ENCODE measurements at regions not wholly inside any gene's neighbourhood (a gene's known extent, or its start where the extent isn't known, plus 50 kb on each side); places are given as distances from the start of the nearest gene placed in this dataset.
"Not testable (repeated sequence)": the region's sequence is repeated elsewhere in the genome, so short reads cannot be mapped to it uniquely, and the experiment has no call there.

DNA sequence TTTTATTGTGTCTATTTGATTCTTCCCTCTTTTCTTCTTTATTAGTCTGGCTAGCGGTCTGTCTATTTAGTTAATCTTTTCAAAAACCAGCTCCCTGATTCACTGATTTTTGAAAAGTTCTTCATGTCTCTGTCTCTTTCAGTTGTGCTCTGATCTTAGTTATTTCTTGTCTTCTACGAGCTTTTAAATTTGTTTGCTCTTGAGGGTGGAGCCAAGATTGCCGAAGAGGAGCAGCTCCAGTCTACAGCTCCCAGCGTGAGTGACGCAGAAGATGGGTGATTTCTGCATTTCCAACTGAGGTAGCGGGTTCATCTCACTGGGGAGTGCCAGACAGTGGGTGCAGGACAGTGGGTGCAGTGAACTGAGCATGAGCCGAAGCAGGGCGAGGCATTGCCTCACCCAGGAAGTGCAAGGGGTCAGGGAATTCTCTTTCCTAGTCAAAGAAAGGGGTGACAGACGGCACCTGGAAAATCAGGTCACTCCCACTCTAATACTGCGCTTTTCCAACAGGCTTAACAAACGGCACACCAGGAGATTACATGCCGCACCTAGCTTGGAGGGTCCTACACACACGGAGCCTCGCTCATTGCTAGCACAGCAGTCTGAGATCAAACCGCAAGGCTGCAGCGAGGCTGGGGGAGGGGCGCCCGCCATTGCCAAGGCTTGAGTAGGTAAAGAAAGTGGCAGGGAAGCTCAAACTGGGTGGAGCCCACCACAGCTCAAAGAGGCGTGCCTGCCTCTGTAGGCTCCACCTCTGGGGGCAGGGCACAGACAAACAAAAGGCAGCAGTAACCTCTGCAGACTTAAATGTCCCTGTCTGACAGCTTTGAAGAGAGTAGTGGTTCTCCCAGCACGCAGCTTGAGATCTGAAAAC, 220.6 kb upstream of the IRAK1BP1 start:
- DNase-seq; H3K27me3 Mint-ChIP-seq; H3K36me3 Mint-ChIP-seq; CTCF ChIA-PET; H3K4me1 Mint-ChIP-seq; H3K4me3 Mint-ChIP-seq; H3K9me3 Mint-ChIP-seq (ENCODE audit: low read depth); H3K27ac Mint-ChIP-seq; ATAC-seq: not testable (repeated sequence)

GRCh38 chr6:78665819-78666218, 201.5 kb upstream of the IRAK1BP1 start:
- H3K27ac Mint-ChIP-seq; H3K27me3 Mint-ChIP-seq; H3K36me3 Mint-ChIP-seq; CTCF ChIA-PET; ATAC-seq; H3K4me3 Mint-ChIP-seq; H3K9me3 Mint-ChIP-seq (ENCODE audit: low read depth); DNase-seq; H3K4me1 Mint-ChIP-seq: not testable (repeated sequence)

DNA sequence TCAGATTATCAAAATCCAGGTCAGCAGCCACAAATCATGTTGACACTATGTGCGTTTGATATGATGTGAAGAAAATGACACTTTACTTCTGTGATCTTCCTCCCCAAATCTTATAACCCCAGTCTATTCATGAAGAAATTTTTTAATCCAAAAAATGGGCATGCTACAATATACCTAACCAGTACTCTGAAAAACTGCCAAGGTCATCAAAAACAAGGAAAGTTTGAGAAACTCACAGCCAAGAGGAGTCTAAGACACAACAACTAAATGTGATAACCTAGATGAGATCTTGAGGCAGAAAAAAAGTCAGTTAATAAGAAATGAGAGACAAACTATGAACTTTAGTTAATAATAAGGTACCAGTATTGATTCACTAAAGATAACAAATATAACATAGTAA, 200.6 kb upstream of the IRAK1BP1 start:
- ATAC-seq (no peak), DNase-seq (no peak)
- H3K36me3 Mint-ChIP-seq, result no peaks in the 10 kb centered on the region
- H3K4me3 Mint-ChIP-seq, result no peak overlapping the region
- H3K4me1 Mint-ChIP-seq, result no peaks in the 10 kb centered on the region
- no peaks in the 10 kb centered on the region for H3K27me3 Mint-ChIP-seq
- no peak overlapping the region for H3K27ac Mint-ChIP-seq
- CTCF ChIA-PET, result no interaction called here
- no peaks in the 10 kb centered on the region for H3K9me3 Mint-ChIP-seq (ENCODE audit: low read depth)

DNA sequence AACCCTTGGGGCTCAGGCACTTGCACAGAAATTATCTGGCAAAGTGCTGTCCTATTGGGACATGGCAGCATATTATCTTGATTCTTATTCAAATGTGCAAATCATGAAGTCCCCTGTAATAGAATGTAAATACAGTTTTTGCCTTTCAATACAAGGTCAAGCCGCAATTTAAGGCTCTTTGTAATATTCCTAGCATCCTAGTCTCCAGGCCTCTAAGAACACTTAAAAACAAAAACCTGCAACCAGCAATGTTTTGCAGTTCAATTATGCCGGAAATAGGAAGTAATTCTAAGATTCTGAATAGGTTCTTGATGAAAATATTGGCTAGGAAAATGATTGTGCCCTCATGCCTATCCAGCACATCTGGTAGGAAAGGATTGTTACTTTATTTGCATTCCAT, 197.2 kb upstream of the IRAK1BP1 start:
- no peaks in the 10 kb centered on the region for H3K9me3 Mint-ChIP-seq (ENCODE audit: low read depth)
- ATAC-seq (no peak), DNase-seq (no peak)
- H3K27ac Mint-ChIP-seq, result no peak overlapping the region
- no peaks in the 10 kb centered on the region for H3K36me3 Mint-ChIP-seq
- H3K4me3 Mint-ChIP-seq, result no peak overlapping the region
- no peaks in the 10 kb centered on the region for H3K4me1 Mint-ChIP-seq
- CTCF ChIA-PET, result no interaction called here
- no peaks in the 10 kb centered on the region for H3K27me3 Mint-ChIP-seq

DNA sequence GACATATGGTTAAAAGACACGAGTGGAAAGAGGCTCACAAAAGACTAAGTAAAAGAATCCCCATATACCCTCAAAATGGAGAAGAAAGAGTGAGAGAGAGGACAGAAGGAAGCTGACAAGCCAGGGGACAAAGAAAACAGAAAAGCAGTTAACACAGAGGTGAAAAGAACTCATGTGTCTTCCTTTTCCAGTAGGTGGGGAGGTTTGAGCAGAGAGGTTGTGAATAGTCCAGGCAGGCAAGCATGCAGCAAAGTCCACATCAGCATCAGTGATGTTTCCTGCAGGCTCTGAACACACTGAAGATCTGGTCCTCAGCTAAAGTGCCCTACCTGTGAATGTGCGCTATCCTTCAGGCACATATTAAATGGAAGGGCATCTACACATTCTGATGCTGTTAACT, 196.5 kb upstream of the IRAK1BP1 start:
- CTCF ChIA-PET, result no interaction called here
- H3K27ac Mint-ChIP-seq, result no peak overlapping the region
- ATAC-seq (no peak), DNase-seq (no peak)
- no peaks in the 10 kb centered on the region for H3K36me3 Mint-ChIP-seq
- no peaks in the 10 kb centered on the region for H3K4me1 Mint-ChIP-seq
- no peaks in the 10 kb centered on the region for H3K27me3 Mint-ChIP-seq
- H3K9me3 Mint-ChIP-seq (ENCODE audit: low read depth), result no peaks in the 10 kb centered on the region
- no peak overlapping the region for H3K4me3 Mint-ChIP-seq

- H3K4me1 Mint-ChIP-seq; H3K36me3 Mint-ChIP-seq; DNase-seq; H3K4me3 Mint-ChIP-seq; H3K27me3 Mint-ChIP-seq; H3K9me3 Mint-ChIP-seq (ENCODE audit: low read depth); CTCF ChIA-PET; ATAC-seq; H3K27ac Mint-ChIP-seq: not testable (repeated sequence)
Measured at GRCh38 chr6:78676069-78677007, 191.0 kb upstream of the IRAK1BP1 start.

DNA sequence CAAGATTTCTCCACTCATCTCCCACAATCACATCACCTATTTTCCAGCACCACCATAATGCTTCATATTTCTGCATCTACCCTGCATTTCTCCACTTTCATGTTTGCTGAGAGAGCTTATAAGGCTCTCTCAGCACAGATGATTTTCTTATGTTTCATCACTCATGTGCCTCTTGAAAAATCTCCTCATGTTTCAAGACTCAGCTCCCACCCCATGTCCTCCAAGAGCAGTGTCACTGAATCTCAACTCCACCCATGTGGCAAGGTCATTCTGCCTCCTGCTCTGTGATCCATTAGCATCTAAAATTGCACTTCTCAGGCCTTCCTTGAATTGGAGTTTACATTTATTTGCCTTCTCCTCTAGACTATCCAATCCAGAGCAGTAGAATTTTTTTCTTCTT, 178.7 kb upstream of the IRAK1BP1 start:
- no peak overlapping the region for H3K4me3 Mint-ChIP-seq
- no peak overlapping the region for H3K27ac Mint-ChIP-seq
- CTCF ChIA-PET, result no interaction called here
- H3K9me3 Mint-ChIP-seq (ENCODE audit: low read depth), result no peaks in the 10 kb centered on the region
- no peaks in the 10 kb centered on the region for H3K36me3 Mint-ChIP-seq
- no peaks in the 10 kb centered on the region for H3K27me3 Mint-ChIP-seq
- H3K4me1 Mint-ChIP-seq, result no peaks in the 10 kb centered on the region
- ATAC-seq (no peak), DNase-seq (no peak)

DNA sequence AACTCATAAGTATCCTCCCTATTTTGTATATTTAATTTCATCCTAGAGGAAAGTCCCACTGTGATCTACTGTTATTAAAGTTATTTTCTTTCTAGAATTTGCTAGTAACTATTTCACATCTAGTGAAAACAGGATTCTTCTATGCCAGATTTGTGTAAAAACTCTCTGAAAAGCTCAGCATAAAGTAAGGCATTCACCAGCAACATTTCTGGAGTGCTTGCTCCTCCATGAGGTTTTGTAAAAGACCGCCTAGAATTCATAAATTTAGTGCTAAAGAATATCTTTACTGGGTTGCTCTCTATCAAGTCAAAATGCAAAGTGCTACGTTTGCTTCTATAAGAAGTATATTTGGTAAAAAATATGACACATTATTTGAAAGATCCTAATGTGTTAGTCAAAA, 173.5 kb upstream of the IRAK1BP1 start:
- Mint-ChIP-seq H3K4me3 (no peak overlapping the region), H3K27ac (no peak overlapping the region), H3K36me3 (no peaks in the 10 kb centered on the region), H3K9me3 (ENCODE audit: low read depth) (no peaks in the 10 kb centered on the region), H3K4me1 (no peaks in the 10 kb centered on the region), H3K27me3 (no peaks in the 10 kb centered on the region)
- ATAC-seq (no peak), DNase-seq (no peak)
- CTCF ChIA-PET, result no interaction called here

DNA sequence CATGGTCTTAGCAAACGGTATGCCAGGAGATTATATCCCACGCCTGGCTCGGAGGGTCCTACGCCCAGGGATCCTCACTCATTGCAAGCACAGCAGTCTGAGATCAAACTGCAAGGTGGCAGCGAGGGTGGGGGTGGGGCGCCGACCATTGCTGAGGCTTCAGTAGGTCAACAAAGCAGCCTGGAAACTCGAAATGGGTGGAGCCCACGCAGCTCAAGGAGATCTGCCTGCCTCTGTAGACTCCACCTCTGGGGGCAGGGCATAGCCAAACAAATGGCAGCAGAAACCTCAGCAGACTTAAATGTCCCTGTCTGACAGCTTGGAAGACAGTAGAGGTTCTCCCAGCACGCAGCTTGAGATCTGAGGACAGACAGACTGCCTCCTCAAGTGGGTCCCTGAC, 172.7 kb upstream of the IRAK1BP1 start:
- H3K27me3 Mint-ChIP-seq; H3K9me3 Mint-ChIP-seq (ENCODE audit: low read depth); H3K4me3 Mint-ChIP-seq; H3K36me3 Mint-ChIP-seq; DNase-seq; CTCF ChIA-PET; H3K27ac Mint-ChIP-seq; ATAC-seq; H3K4me1 Mint-ChIP-seq: not testable (repeated sequence)

DNA sequence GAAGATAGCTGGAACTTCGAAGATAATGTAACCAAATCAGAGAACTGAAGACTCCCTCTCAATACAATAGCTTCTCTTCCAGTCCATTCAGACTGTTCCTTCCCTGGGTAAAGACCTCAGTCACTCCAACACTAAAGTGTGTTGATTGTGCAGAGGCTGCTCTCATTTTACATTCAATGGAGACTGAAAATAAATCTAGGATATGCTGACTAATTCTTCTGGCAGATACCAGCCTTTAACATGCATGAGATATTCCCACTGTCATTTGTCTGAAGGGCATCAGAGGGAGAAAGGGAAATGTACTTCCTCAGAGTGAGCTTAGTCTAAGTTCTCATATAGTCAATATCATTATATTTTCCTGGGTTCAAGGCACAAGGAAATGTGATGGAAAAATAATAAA, 166.4 kb upstream of the IRAK1BP1 start:
- CTCF ChIA-PET, result no interaction called here

DNA sequence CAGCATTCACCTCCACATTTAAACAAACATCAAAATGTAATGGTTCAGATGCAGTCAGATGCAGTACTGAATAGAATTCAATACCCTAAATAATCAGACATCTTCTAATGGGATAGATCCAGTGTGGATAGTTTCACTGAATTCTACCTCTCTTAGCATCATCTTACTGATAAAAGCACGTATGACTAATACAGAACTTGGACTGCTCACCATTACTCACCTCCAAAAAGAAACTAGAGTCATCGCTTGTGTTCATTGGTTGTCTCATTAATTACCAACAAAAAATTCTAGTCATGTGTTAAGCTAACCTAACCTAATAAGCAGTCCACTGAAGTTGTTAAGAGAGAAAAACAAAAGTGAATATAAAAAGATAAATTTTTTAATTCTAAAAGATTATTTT, 165.9 kb upstream of the IRAK1BP1 start:
- DNase-seq (no peak), ATAC-seq (no peak)
- no peaks in the 10 kb centered on the region for H3K9me3 Mint-ChIP-seq (ENCODE audit: low read depth)
- H3K27ac Mint-ChIP-seq, result no peak overlapping the region
- H3K4me1 Mint-ChIP-seq, result no peaks in the 10 kb centered on the region
- H3K4me3 Mint-ChIP-seq, result no peak overlapping the region
- H3K27me3 Mint-ChIP-seq, result no peaks in the 10 kb centered on the region
- CTCF ChIA-PET, result no interaction called here
- H3K36me3 Mint-ChIP-seq, result no peaks in the 10 kb centered on the region

More for the DNA sequence above, 166.4 kb upstream of the IRAK1BP1 start:
- Mint-ChIP-seq H3K4me1 (no peaks in the 10 kb centered on the region), H3K4me3 (no peak overlapping the region), H3K36me3 (no peaks in the 10 kb centered on the region), H3K27me3 (no peaks in the 10 kb centered on the region), H3K27ac (no peak overlapping the region), H3K9me3 (ENCODE audit: low read depth) (no peaks in the 10 kb centered on the region)
- ATAC-seq (no peak), DNase-seq (no peak)

GRCh38 chr6:78709021-78709420, 158.3 kb upstream of the IRAK1BP1 start:
- H3K4me1 Mint-ChIP-seq, result no peaks in the 10 kb centered on the region
- no peaks in the 10 kb centered on the region for H3K9me3 Mint-ChIP-seq (ENCODE audit: low read depth)
- DNase-seq, result no peak
- H3K27me3 Mint-ChIP-seq, result no peaks in the 10 kb centered on the region
- CTCF ChIA-PET, result no interaction called here
- no peak for ATAC-seq
- H3K27ac Mint-ChIP-seq, result no peak overlapping the region
- H3K4me3 Mint-ChIP-seq, result no peak overlapping the region
- H3K36me3 Mint-ChIP-seq, result no peaks in the 10 kb centered on the region

DNA sequence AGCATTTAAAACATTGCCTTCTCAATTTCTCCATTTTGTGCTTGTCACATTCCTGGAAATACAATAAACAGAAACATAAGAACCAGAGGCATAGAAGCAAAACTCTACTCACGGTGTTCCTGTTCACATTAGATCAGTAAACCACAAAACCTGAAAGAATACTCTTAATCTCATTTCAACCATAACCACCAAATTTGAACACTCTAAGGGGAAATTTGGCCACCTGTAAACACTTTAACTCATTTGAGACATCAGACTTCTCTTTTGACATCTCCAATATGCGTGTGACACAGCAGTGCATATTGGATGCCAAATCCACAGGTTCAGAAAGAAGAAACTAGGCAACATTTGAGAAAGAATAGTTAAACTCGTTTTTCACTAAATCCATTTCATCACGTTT, 153.8 kb upstream of the IRAK1BP1 start:
- H3K36me3 Mint-ChIP-seq, result no peaks in the 10 kb centered on the region
- H3K27ac Mint-ChIP-seq, result no peak overlapping the region
- H3K27me3 Mint-ChIP-seq, result no peaks in the 10 kb centered on the region
- DNase-seq (no peak), ATAC-seq (no peak)
- CTCF ChIA-PET, result no interaction called here
- H3K9me3 Mint-ChIP-seq (ENCODE audit: low read depth), result no peaks in the 10 kb centered on the region
- no peak overlapping the region for H3K4me3 Mint-ChIP-seq
- no peaks in the 10 kb centered on the region for H3K4me1 Mint-ChIP-seq

DNA sequence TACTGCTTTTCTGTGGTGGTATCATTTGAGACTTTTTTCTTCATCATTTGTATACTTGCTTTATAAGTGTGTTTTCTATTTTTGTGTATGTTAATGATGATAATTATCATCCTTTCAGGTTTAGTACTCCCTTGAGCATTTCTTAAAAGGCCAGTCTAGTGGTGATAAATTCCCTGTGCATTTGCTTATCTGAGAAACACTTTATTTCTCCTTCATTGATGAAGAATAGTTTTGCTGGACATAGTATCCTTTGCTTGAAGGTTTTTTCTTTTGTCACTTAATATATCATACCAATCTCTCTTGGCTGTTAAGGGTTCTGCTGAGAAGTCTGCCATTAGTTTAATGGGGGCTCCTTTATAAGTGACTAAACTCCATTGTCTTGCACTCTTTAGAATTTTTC, 123.2 kb upstream of the IRAK1BP1 start:
- Mint-ChIP-seq H3K4me3 (no peak overlapping the region), H3K36me3 (no peaks in the 10 kb centered on the region), H3K9me3 (ENCODE audit: low read depth) (peaks cover 9% of the 10 kb centered on the region), H3K27me3 (no peaks in the 10 kb centered on the region), H3K4me1 (no peaks in the 10 kb centered on the region), H3K27ac (no peak overlapping the region)
- CTCF ChIA-PET, result no interaction called here
- ATAC-seq, result no peak
- DNase-seq, result no peak
